ENCODE measurements at regions not wholly inside any gene's neighbourhood (a gene's known extent, or its start where the extent isn't known, plus 50 kb on each side); places are given as distances from the start of the nearest gene placed in this dataset.

GRCh38 chr5:2251751-2252150 is 369.0 kb upstream of the IRX4 start:
- Histone ChIP-seq H3K9ac (ENCODE audit: low read length) (no peak overlapping the region), H3K4me1 (ENCODE audit: control insufficient read depth, insufficient read depth, low read length) (no peaks in the 10 kb centered on the region), H3K9me3 (ENCODE audit: control insufficient read depth, low read length) (peaks cover 8% of the 10 kb centered on the region), H3K27me3 (replicated peaks; ENCODE audit: control insufficient read depth, insufficient read depth, low read length) (peaks cover 12% of the 10 kb centered on the region), H3K4me3 (ENCODE audit: low read length) (no peak overlapping the region), H3K36me3 (ENCODE audit: control insufficient read depth, insufficient read depth, low read length, severe bottlenecking) (no peaks in the 10 kb centered on the region)
- no peak for DNase-seq (ENCODE audit: low read depth)

DNA sequence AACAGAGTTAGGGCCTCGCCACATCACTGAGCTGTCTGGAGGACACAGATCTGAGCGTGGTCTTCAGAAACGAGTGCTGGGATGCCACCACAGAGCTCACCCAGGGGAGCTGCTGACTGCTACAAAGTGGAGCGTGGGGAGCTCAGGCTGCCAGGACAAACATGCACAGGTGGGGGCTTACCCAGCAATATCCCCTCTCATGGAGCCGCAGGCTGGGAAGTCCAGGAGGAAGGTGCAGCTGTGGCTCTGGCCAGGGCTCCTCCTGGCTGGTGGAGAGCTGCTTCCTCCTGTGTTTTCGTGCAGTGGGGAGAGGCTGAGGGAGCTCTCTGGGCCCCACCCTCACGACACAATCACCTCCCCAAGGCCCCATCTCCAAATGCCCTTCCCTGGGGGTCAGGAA is 368.6 kb upstream of the IRX4 start:
- peaks cover 8% of the 10 kb centered on the region for H3K9me3 ChIP-seq (ENCODE audit: control insufficient read depth, low read length)

GRCh38 chr5:2250365-2250950 is 367.7 kb upstream of the IRX4 start:
- H3K4me1 ChIP-seq (ENCODE audit: control insufficient read depth, insufficient read depth, low read length): no peaks in the 10 kb centered on the region
- peaks cover 12% of the 10 kb centered on the region for H3K27me3 ChIP-seq (replicated peaks; ENCODE audit: control insufficient read depth, insufficient read depth, low read length)
- no peaks in the 10 kb centered on the region for H3K36me3 ChIP-seq (ENCODE audit: control insufficient read depth, insufficient read depth, low read length, severe bottlenecking)
- H3K9ac ChIP-seq (ENCODE audit: low read length): no peak overlapping the region
- no peak overlapping the region for H3K4me3 ChIP-seq (ENCODE audit: low read length)
- peaks cover 8% of the 10 kb centered on the region for H3K9me3 ChIP-seq (ENCODE audit: control insufficient read depth, low read length)
- DNase-seq (ENCODE audit: low read depth): no peak

More for the DNA sequence above, 368.6 kb upstream of the IRX4 start:
- no peak overlapping the region for H3K4me3 ChIP-seq (ENCODE audit: low read length)
- H3K27me3 ChIP-seq (replicated peaks; ENCODE audit: control insufficient read depth, insufficient read depth, low read length): peaks cover 12% of the 10 kb centered on the region
- no peak for DNase-seq (ENCODE audit: low read depth)
- H3K36me3 ChIP-seq (ENCODE audit: control insufficient read depth, insufficient read depth, low read length, severe bottlenecking): no peaks in the 10 kb centered on the region
- no peak overlapping the region for H3K9ac ChIP-seq (ENCODE audit: low read length)
- no peaks in the 10 kb centered on the region for H3K4me1 ChIP-seq (ENCODE audit: control insufficient read depth, insufficient read depth, low read length)

DNA sequence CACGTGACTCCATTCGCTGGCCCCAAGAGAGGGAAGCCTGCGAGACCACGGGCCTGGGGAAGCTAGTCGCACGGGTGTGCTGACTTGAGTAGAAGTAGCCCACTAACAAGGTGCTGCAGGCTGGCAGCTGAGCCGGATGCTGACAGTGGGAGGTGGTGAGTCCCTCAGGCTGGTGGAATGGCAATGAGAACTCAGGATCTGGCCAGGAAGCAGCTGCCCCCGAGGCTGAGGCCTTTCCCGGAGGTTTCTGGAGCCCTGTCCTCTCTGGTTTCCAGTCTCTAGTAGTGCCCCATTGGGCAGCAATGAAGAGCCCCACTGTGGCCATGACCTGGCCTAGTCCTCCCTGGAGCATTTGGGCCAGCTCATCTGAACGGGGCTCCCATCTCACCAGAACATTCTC is 366.7 kb upstream of the IRX4 start:
- Histone ChIP-seq H3K9me3 (ENCODE audit: control insufficient read depth, low read length) (peaks cover 8% of the 10 kb centered on the region), H3K36me3 (ENCODE audit: control insufficient read depth, insufficient read depth, low read length, severe bottlenecking) (no peaks in the 10 kb centered on the region), H3K4me1 (ENCODE audit: control insufficient read depth, insufficient read depth, low read length) (no peaks in the 10 kb centered on the region), H3K27me3 (replicated peaks; ENCODE audit: control insufficient read depth, insufficient read depth, low read length) (peaks cover 8% of the 10 kb centered on the region), H3K4me3 (ENCODE audit: low read length) (no peak overlapping the region), H3K9ac (ENCODE audit: low read length) (no peak overlapping the region)
- DNase-seq (ENCODE audit: low read depth): no peak

DNA sequence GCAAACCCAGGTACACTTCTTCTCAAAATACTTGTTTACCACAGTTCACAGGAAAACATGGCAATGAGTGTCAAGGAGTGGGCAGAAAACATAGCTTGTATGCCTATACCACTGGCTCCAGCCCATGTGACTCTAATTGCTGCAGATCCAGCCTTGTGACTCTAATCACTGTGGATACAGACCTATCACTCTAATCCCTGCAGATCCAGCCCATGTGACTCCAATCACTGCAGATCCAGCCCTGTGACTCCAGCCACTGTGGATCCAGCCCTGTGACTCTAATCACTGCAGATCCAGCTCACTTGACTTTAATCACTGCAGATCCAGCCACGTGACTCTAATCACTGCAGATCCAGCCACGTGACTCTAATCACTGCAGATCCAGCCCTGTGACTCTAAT is 366.3 kb upstream of the IRX4 start:
- Histone ChIP-seq H3K27me3 (replicated peaks; ENCODE audit: control insufficient read depth, insufficient read depth, low read length) (peaks cover 8% of the 10 kb centered on the region), H3K36me3 (ENCODE audit: control insufficient read depth, insufficient read depth, low read length, severe bottlenecking) (no peaks in the 10 kb centered on the region), H3K4me1 (ENCODE audit: control insufficient read depth, insufficient read depth, low read length) (no peaks in the 10 kb centered on the region), H3K4me3 (ENCODE audit: low read length) (no peak overlapping the region), H3K9me3 (ENCODE audit: control insufficient read depth, low read length) (peaks cover 8% of the 10 kb centered on the region), H3K9ac (ENCODE audit: low read length) (no peak overlapping the region)
- no peak for DNase-seq (ENCODE audit: low read depth)

DNA sequence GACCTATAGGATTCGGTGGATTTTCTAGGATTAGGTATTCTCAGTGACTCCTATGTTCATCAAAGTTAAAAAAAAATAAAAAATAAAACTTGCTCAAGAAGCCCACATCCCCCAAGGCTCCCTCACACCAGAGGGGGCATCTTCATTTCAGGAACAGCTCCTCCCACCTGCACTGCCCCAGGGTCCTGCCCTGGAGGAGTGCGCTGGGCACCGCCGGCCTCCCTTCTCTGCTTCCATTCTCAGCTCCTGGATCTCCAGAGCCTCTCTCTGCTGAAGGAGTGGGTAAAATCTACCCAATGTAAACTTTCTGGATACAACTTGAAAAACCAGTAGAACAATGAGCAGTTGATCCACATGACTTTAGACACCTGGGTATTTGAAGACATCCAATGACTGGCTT is 359.8 kb upstream of the IRX4 start:
- Histone ChIP-seq H3K4me1 (ENCODE audit: control insufficient read depth, insufficient read depth, low read length) (no peaks in the 10 kb centered on the region), H3K36me3 (ENCODE audit: control insufficient read depth, insufficient read depth, low read length, severe bottlenecking) (no peaks in the 10 kb centered on the region), H3K27me3 (replicated peaks; ENCODE audit: control insufficient read depth, insufficient read depth, low read length) (no peaks in the 10 kb centered on the region), H3K9ac (ENCODE audit: low read length) (no peak overlapping the region), H3K4me3 (ENCODE audit: low read length) (no peak overlapping the region), H3K9me3 (ENCODE audit: control insufficient read depth, low read length) (peaks cover 3% of the 10 kb centered on the region)
- no peak for DNase-seq (ENCODE audit: low read depth)

DNA sequence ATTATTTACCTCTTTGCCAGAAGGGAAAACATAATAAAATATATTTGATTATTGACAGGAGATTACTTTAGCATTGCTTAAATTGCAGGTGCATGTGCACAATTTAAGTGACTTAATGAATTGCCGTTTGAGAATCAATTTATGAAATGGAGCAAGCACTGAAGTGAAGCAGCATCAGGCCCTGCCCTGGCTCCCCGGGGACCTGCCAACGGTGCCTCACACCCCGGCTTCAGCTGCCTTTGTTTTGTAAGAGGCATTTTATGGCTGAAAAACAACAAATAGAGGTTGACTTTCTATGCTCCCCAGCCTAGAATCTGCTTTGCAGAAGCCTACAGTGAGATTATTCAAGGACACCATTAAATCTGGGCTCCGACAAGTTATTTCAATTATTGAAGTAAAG is 359.1 kb upstream of the IRX4 start:
- H3K9me3 ChIP-seq (ENCODE audit: control insufficient read depth, low read length): no peaks in the 10 kb centered on the region
- no peaks in the 10 kb centered on the region for H3K36me3 ChIP-seq (ENCODE audit: control insufficient read depth, insufficient read depth, low read length, severe bottlenecking)
- DNase-seq (ENCODE audit: low read depth): no peak
- no peak overlapping the region for H3K4me3 ChIP-seq (ENCODE audit: low read length)
- H3K9ac ChIP-seq (ENCODE audit: low read length): no peak overlapping the region
- no peaks in the 10 kb centered on the region for H3K4me1 ChIP-seq (ENCODE audit: control insufficient read depth, insufficient read depth, low read length)
- H3K27me3 ChIP-seq (replicated peaks; ENCODE audit: control insufficient read depth, insufficient read depth, low read length): no peaks in the 10 kb centered on the region

DNA sequence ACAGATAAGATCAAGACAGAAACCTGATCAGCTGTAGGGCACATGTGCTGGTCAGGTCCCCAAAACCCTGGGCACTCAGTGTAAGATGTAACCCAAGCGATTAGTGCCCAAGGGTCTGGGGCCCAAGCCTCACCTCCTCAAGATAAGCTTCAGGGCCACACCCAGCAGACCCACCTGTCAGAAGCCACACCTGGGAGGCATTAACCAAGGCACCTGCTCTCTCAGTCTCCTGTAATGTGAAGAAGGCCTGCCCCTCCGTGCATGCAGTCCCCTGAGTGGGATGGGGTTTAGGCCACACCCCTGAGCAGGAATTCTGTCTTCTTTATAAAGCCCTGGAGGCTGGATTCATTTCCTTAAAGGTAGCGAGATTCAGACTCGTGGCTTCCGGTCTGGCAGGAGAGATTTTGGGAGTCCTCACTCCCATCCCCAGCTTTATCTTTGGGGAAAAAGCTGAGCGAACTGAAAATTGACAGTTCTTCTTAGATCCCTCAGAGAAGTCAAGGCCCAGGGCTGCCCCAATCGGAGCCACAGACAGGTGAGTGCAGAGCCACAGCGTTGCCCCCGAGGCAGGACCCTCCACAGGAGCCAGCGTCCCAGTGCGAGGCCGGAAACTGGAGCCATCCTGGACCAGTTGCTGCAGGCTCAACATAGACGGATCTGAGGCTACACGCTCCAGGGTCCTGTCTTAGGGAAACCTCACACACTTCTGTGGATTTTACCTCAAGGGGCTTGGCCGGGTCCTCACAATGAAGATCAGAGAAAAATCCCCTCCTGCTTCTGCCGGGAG is 357.6 kb upstream of the IRX4 start:
- Histone ChIP-seq H3K9me3 (ENCODE audit: control insufficient read depth, low read length) (peaks cover 9% of the 10 kb centered on the region), H3K36me3 (ENCODE audit: control insufficient read depth, insufficient read depth, low read length, severe bottlenecking) (no peaks in the 10 kb centered on the region), H3K4me1 (ENCODE audit: control insufficient read depth, insufficient read depth, low read length) (no peaks in the 10 kb centered on the region), H3K4me3 (ENCODE audit: low read length) (no peak overlapping the region), H3K9ac (ENCODE audit: low read length) (no peak overlapping the region), H3K27me3 (replicated peaks; ENCODE audit: control insufficient read depth, insufficient read depth, low read length) (no peaks in the 10 kb centered on the region)
- no peak for DNase-seq (ENCODE audit: low read depth)

- Histone ChIP-seq H3K27me3 (replicated peaks; ENCODE audit: control insufficient read depth, insufficient read depth, low read length) (no peaks in the 10 kb centered on the region), H3K9me3 (ENCODE audit: control insufficient read depth, low read length) (peaks cover 9% of the 10 kb centered on the region), H3K4me1 (ENCODE audit: control insufficient read depth, insufficient read depth, low read length) (no peaks in the 10 kb centered on the region), H3K36me3 (ENCODE audit: control insufficient read depth, insufficient read depth, low read length, severe bottlenecking) (no peaks in the 10 kb centered on the region), H3K4me3 (ENCODE audit: low read length) (no peak overlapping the region), H3K9ac (ENCODE audit: low read length) (no peak overlapping the region)
- DNase-seq (ENCODE audit: low read depth): no peak
Measured at GRCh38 chr5:2239201-2239910, 356.6 kb upstream of the IRX4 start.

- no peaks in the 10 kb centered on the region for H3K36me3 ChIP-seq (ENCODE audit: control insufficient read depth, insufficient read depth, low read length, severe bottlenecking)
- H3K4me3 ChIP-seq (ENCODE audit: low read length): no peak overlapping the region
- no peak for DNase-seq (ENCODE audit: low read depth)
Measured at GRCh38 chr5:2238732-2239131, 356.0 kb upstream of the IRX4 start.

DNA sequence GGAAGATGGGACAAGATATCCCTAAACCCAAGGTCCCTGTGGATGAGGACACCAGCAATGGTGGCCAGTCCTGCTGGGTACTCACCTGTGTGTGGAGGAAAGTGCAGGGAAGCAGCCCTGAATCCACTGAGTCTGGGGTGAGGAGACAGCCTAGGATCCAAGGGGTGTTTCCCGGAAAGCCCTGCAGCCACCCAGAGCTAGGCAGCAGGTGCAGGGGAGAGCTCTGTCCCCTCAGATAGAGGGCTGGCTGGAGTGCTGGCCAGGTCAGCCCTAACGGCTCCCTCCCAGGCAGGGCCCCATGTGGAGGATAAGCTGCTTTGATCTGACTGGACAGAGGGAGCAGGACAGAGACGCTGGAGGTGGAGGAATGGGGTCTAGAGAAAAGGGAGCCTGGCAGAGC is 344.7 kb upstream of the IRX4 start:
- H3K4me3 ChIP-seq (ENCODE audit: low read length): no peak overlapping the region
- H3K36me3 ChIP-seq (ENCODE audit: control insufficient read depth, insufficient read depth, low read length, severe bottlenecking): no peaks in the 10 kb centered on the region

More at GRCh38 chr5:2238732-2239131, 356.0 kb upstream of the IRX4 start:
- no peak overlapping the region for H3K9ac ChIP-seq (ENCODE audit: low read length)
- H3K27me3 ChIP-seq (replicated peaks; ENCODE audit: control insufficient read depth, insufficient read depth, low read length): no peaks in the 10 kb centered on the region
- H3K4me1 ChIP-seq (ENCODE audit: control insufficient read depth, insufficient read depth, low read length): no peaks in the 10 kb centered on the region
- H3K9me3 ChIP-seq (ENCODE audit: control insufficient read depth, low read length): peaks cover 12% of the 10 kb centered on the region

More for the DNA sequence above, 344.7 kb upstream of the IRX4 start:
- H3K9me3 ChIP-seq (ENCODE audit: control insufficient read depth, low read length): no peaks in the 10 kb centered on the region
- H3K27me3 ChIP-seq (replicated peaks; ENCODE audit: control insufficient read depth, insufficient read depth, low read length): no peaks in the 10 kb centered on the region
- H3K9ac ChIP-seq (ENCODE audit: low read length): no peak overlapping the region
- DNase-seq (ENCODE audit: low read depth): no peak
- no peaks in the 10 kb centered on the region for H3K4me1 ChIP-seq (ENCODE audit: control insufficient read depth, insufficient read depth, low read length)

Data from adipocyte (in vitro differentiated cells).